ENCODE measurements at regions not wholly inside any gene's neighbourhood (a gene's known extent, or its start where the extent isn't known, plus 50 kb on each side); places are given as distances from the start of the nearest gene placed in this dataset.

- H3K4me1 ChIP-seq (ENCODE audit: control insufficient read depth in 2 of 2, insufficient read depth in 2 of 2, low read length in 2 of 2) = no peaks in the 10 kb centered on the region
- no peaks in the 10 kb centered on the region for H3K36me3 ChIP-seq (ENCODE audit: control insufficient read depth in 2 of 2, insufficient read depth in 2 of 2, low read length in 2 of 2)
- H3K27me3 ChIP-seq (ENCODE audit: control insufficient read depth in 2 of 2, insufficient read depth in 2 of 2, low read length in 2 of 2) = no peaks in the 10 kb centered on the region
- H3K4me3 ChIP-seq (ENCODE audit: low read length in 2 of 2) = no peak overlapping the region
- H3K9ac ChIP-seq (ENCODE audit: low read depth in 1 of 2, low read length in 2 of 2) = no peak overlapping the region
- H3K27ac ChIP-seq (ENCODE audit: low read depth in 2 of 2, low read length in 2 of 2) = no peak overlapping the region
- no peaks in the 10 kb centered on the region for H3K9me3 ChIP-seq (ENCODE audit: control insufficient read depth in 2 of 2, low read length in 2 of 2)
Measured at GRCh38 chr15:37528432-37528831, 406.0 kb upstream of the TMCO5A start.

- Histone ChIP-seq H3K36me3 (ENCODE audit: control insufficient read depth in 2 of 2, insufficient read depth in 2 of 2, low read length in 2 of 2) (no peaks in the 10 kb centered on the region), H3K9me3 (ENCODE audit: control insufficient read depth in 2 of 2, low read length in 2 of 2) (peaks cover 1 to 2% of the 10 kb centered on the region in 2 donors), H3K9ac (ENCODE audit: low read depth in 1 of 2, low read length in 2 of 2) (no peak overlapping the region), H3K4me1 (ENCODE audit: control insufficient read depth in 2 of 2, insufficient read depth in 2 of 2, low read length in 2 of 2) (no peaks in the 10 kb centered on the region), H3K27me3 (ENCODE audit: control insufficient read depth in 2 of 2, insufficient read depth in 2 of 2, low read length in 2 of 2) (no peaks in the 10 kb centered on the region), H3K4me3 (ENCODE audit: low read length in 2 of 2) (no peak overlapping the region), H3K27ac (ENCODE audit: low read depth in 2 of 2, low read length in 2 of 2) (no peak overlapping the region)
Measured at GRCh38 chr15:37536967-37537605, 397.4 kb upstream of the TMCO5A start.

GRCh38 chr15:37537802-37538201, 396.6 kb upstream of the TMCO5A start:
- no peaks in the 10 kb centered on the region for H3K4me1 ChIP-seq (ENCODE audit: control insufficient read depth in 2 of 2, insufficient read depth in 2 of 2, low read length in 2 of 2)
- no peaks in the 10 kb centered on the region for H3K36me3 ChIP-seq (ENCODE audit: control insufficient read depth in 2 of 2, insufficient read depth in 2 of 2, low read length in 2 of 2)
- H3K9me3 ChIP-seq (ENCODE audit: control insufficient read depth in 2 of 2, low read length in 2 of 2) = peaks cover 1 to 2% of the 10 kb centered on the region in 2 donors
- no peak overlapping the region for H3K9ac ChIP-seq (ENCODE audit: low read depth in 1 of 2, low read length in 2 of 2)
- no peak overlapping the region for H3K4me3 ChIP-seq (ENCODE audit: low read length in 2 of 2)
- H3K27me3 ChIP-seq (ENCODE audit: control insufficient read depth in 2 of 2, insufficient read depth in 2 of 2, low read length in 2 of 2) = no peaks in the 10 kb centered on the region
- H3K27ac ChIP-seq (ENCODE audit: low read depth in 2 of 2, low read length in 2 of 2) = no peak overlapping the region

- H3K36me3 ChIP-seq (ENCODE audit: control insufficient read depth in 2 of 2, insufficient read depth in 2 of 2, low read length in 2 of 2) = no peaks in the 10 kb centered on the region
- H3K9ac ChIP-seq (ENCODE audit: low read depth in 1 of 2, low read length in 2 of 2) = no peak overlapping the region
- no peak overlapping the region for H3K4me3 ChIP-seq (ENCODE audit: low read length in 2 of 2)
- no peaks in the 10 kb centered on the region for H3K9me3 ChIP-seq (ENCODE audit: control insufficient read depth in 2 of 2, low read length in 2 of 2)
- no peak overlapping the region for H3K27ac ChIP-seq (ENCODE audit: low read depth in 2 of 2, low read length in 2 of 2)
- H3K4me1 ChIP-seq (ENCODE audit: control insufficient read depth in 2 of 2, insufficient read depth in 2 of 2, low read length in 2 of 2) = no peaks in the 10 kb centered on the region
- H3K27me3 ChIP-seq (ENCODE audit: control insufficient read depth in 2 of 2, insufficient read depth in 2 of 2, low read length in 2 of 2) = no peaks in the 10 kb centered on the region
Measured at GRCh38 chr15:37548116-37548515, 386.3 kb upstream of the TMCO5A start.

DNA sequence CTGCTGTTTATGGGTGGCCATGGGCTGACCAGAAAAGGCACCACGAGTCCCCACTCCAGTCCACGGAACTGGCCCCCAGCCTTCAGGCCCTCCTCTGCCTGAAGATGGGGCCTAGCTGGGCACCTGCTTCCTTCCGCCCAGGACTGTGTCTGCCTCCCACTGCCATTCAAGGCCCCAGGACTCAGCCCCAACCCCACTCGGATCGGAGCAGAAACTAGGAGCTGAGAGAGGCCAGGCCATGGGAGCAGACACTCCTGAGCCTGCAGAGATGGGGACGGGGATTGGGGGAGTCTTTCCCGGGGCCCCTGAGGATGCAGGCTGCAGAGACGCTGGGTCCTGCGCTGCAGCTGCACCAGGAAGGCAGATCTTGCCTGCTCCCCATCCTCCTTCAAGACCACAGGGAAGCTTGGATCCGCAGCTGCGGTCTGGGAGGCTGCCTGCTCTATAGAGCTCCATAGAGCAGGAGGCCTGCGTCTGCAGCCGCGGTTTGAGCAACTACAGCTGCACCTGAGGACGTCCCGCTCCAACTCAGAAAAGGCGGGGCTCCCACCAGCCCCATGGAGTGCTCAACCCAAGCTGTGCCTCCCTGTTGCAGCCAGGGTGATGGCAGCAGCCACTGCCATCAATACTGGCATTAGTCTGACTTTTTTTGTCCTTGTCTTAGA, 383.9 kb upstream of the TMCO5A start:
- Histone ChIP-seq H3K4me3 (ENCODE audit: low read length in 2 of 2) (no peak overlapping the region), H3K27ac (ENCODE audit: low read depth in 2 of 2, low read length in 2 of 2) (no peak overlapping the region), H3K36me3 (ENCODE audit: control insufficient read depth in 2 of 2, insufficient read depth in 2 of 2, low read length in 2 of 2) (no peaks in the 10 kb centered on the region), H3K9me3 (ENCODE audit: control insufficient read depth in 2 of 2, low read length in 2 of 2) (no peaks in the 10 kb centered on the region), H3K4me1 (ENCODE audit: control insufficient read depth in 2 of 2, insufficient read depth in 2 of 2, low read length in 2 of 2) (no peaks in the 10 kb centered on the region), H3K27me3 (ENCODE audit: control insufficient read depth in 2 of 2, insufficient read depth in 2 of 2, low read length in 2 of 2) (no peaks in the 10 kb centered on the region), H3K9ac (ENCODE audit: low read depth in 1 of 2, low read length in 2 of 2) (no peak overlapping the region)

DNA sequence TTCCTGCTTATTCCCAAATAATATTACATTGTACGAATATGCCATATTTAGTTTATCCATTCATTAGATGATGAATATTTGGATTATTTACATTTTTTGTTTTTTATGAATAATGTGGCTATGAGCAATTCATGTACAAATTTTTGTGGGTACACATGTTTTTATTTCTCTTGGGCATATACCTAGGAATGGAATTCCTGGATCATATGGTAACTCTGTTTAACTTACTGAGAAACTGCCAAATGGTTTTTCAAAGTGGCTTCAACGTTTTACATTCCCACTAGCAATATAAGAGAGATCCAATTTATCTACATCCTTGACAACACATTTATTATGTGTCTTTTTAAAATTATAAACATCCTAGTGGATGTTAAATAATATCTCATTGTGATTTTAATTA, 362.0 kb upstream of the TMCO5A start:
- Histone ChIP-seq H3K4me1 (ENCODE audit: control insufficient read depth in 2 of 2, insufficient read depth in 2 of 2, low read length in 2 of 2) (no peaks in the 10 kb centered on the region), H3K27me3 (ENCODE audit: control insufficient read depth in 2 of 2, insufficient read depth in 2 of 2, low read length in 2 of 2) (no peaks in the 10 kb centered on the region), H3K9me3 (ENCODE audit: control insufficient read depth in 2 of 2, low read length in 2 of 2) (no peaks in the 10 kb centered on the region), H3K27ac (ENCODE audit: low read depth in 2 of 2, low read length in 2 of 2) (no peak overlapping the region), H3K36me3 (ENCODE audit: control insufficient read depth in 2 of 2, insufficient read depth in 2 of 2, low read length in 2 of 2) (no peaks in the 10 kb centered on the region), H3K4me3 (ENCODE audit: low read length in 2 of 2) (no peak overlapping the region), H3K9ac (ENCODE audit: low read depth in 1 of 2, low read length in 2 of 2) (no peak overlapping the region)

GRCh38 chr15:37574985-37575384, 359.5 kb upstream of the TMCO5A start:
- no peak overlapping the region for H3K9ac ChIP-seq (ENCODE audit: low read depth in 1 of 2, low read length in 2 of 2)

GRCh38 chr15:37576952-37577351, 357.5 kb upstream of the TMCO5A start:
- H3K27ac ChIP-seq (ENCODE audit: low read depth in 2 of 2, low read length in 2 of 2) = no peak overlapping the region
- H3K27me3 ChIP-seq (ENCODE audit: control insufficient read depth in 2 of 2, insufficient read depth in 2 of 2, low read length in 2 of 2) = no peaks in the 10 kb centered on the region
- H3K4me1 ChIP-seq (ENCODE audit: control insufficient read depth in 2 of 2, insufficient read depth in 2 of 2, low read length in 2 of 2) = no peaks in the 10 kb centered on the region
- peaks cover 0 to under 1% of the 10 kb centered on the region in 2 donors for H3K9me3 ChIP-seq (ENCODE audit: control insufficient read depth in 2 of 2, low read length in 2 of 2)
- no peaks in the 10 kb centered on the region for H3K36me3 ChIP-seq (ENCODE audit: control insufficient read depth in 2 of 2, insufficient read depth in 2 of 2, low read length in 2 of 2)
- H3K9ac ChIP-seq (ENCODE audit: low read depth in 1 of 2, low read length in 2 of 2) = no peak overlapping the region
- no peak overlapping the region for H3K4me3 ChIP-seq (ENCODE audit: low read length in 2 of 2)

More at GRCh38 chr15:37574985-37575384, 359.5 kb upstream of the TMCO5A start:
- H3K27ac ChIP-seq (ENCODE audit: low read depth in 2 of 2, low read length in 2 of 2) = no peak overlapping the region
- H3K27me3 ChIP-seq (ENCODE audit: control insufficient read depth in 2 of 2, insufficient read depth in 2 of 2, low read length in 2 of 2) = no peaks in the 10 kb centered on the region
- H3K9me3 ChIP-seq (ENCODE audit: control insufficient read depth in 2 of 2, low read length in 2 of 2) = no peaks in the 10 kb centered on the region
- H3K4me3 ChIP-seq (ENCODE audit: low read length in 2 of 2) = no peak overlapping the region
- no peaks in the 10 kb centered on the region for H3K36me3 ChIP-seq (ENCODE audit: control insufficient read depth in 2 of 2, insufficient read depth in 2 of 2, low read length in 2 of 2)
- no peaks in the 10 kb centered on the region for H3K4me1 ChIP-seq (ENCODE audit: control insufficient read depth in 2 of 2, insufficient read depth in 2 of 2, low read length in 2 of 2)

DNA sequence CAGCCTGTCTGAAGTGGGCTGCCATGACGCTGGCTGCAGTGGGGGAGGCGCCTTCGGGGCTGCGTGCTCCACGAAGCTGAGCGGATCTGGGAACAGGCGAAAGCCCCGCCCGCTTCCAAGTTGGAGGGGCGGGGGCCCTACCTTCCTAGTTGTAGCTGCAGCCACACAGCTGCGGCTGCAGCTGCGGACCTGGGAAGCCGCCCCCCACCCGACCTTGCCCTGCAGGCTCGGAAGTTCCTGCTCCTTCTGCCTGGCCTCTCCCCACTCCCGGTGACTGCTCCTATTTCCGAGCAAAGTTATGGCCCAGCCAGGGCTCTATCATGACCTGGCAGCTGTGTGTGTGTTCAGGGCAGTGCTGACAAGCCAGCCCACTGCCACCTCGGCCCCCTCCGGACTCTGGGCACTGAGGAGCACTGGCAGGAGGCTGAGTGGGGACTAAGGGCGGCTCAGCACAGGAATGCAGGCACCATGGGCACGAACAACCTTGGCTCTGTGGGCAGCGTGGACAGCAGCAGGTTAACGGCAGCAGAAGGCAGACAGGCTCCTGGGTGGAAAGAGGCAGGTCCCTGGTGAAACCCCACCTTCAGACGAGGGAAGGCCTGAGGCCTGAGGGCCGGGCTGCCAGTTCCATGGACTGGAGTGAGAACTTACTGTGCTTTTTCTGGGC, 352.4 kb upstream of the TMCO5A start:
- H3K9me3 ChIP-seq (ENCODE audit: control insufficient read depth in 2 of 2, low read length in 2 of 2) = peaks cover 0 to 2% of the 10 kb centered on the region in 2 donors
- H3K27me3 ChIP-seq (ENCODE audit: control insufficient read depth in 2 of 2, insufficient read depth in 2 of 2, low read length in 2 of 2) = no peaks in the 10 kb centered on the region
- H3K36me3 ChIP-seq (ENCODE audit: control insufficient read depth in 2 of 2, insufficient read depth in 2 of 2, low read length in 2 of 2) = no peaks in the 10 kb centered on the region
- no peak overlapping the region for H3K4me3 ChIP-seq (ENCODE audit: low read length in 2 of 2)
- no peak overlapping the region for H3K9ac ChIP-seq (ENCODE audit: low read depth in 1 of 2, low read length in 2 of 2)
- no peaks in the 10 kb centered on the region for H3K4me1 ChIP-seq (ENCODE audit: control insufficient read depth in 2 of 2, insufficient read depth in 2 of 2, low read length in 2 of 2)
- no peak overlapping the region for H3K27ac ChIP-seq (ENCODE audit: low read depth in 2 of 2, low read length in 2 of 2)

DNA sequence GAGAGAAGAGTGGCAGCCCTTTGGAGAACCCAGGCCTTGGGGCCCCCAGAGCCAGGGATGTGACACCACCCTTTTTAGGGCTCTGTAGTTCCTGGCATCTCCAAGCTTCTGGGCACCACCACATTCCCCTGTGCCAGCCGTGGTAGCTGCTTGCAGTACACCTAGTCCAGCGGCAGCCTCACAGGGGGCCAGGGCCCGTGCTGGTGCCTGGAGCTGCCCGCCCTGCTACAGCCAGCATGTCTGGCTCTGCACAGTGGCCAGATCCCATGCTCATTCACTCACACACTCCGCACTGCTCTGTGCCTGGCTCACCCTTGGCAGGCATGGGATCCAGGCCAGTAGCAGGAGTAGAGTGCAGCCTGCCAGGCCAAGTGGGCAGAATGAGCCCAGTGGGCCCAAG, 351.6 kb upstream of the TMCO5A start:
- peaks cover 0 to 2% of the 10 kb centered on the region in 2 donors for H3K9me3 ChIP-seq (ENCODE audit: control insufficient read depth in 2 of 2, low read length in 2 of 2)
- H3K27me3 ChIP-seq (ENCODE audit: control insufficient read depth in 2 of 2, insufficient read depth in 2 of 2, low read length in 2 of 2) = no peaks in the 10 kb centered on the region
- H3K4me3 ChIP-seq (ENCODE audit: low read length in 2 of 2) = no peak overlapping the region
- H3K27ac ChIP-seq (ENCODE audit: low read depth in 2 of 2, low read length in 2 of 2) = no peak overlapping the region
- H3K9ac ChIP-seq (ENCODE audit: low read depth in 1 of 2, low read length in 2 of 2) = no peak overlapping the region
- no peaks in the 10 kb centered on the region for H3K4me1 ChIP-seq (ENCODE audit: control insufficient read depth in 2 of 2, insufficient read depth in 2 of 2, low read length in 2 of 2)
- no peaks in the 10 kb centered on the region for H3K36me3 ChIP-seq (ENCODE audit: control insufficient read depth in 2 of 2, insufficient read depth in 2 of 2, low read length in 2 of 2)

All from mucosa of rectum (tissue), 2 donors.